ENCODE measurements at regions not wholly inside any gene's neighbourhood (a gene's known extent, or its start where the extent isn't known, plus 50 kb on each side); places are given as distances from the start of the nearest gene placed in this dataset.

DNA sequence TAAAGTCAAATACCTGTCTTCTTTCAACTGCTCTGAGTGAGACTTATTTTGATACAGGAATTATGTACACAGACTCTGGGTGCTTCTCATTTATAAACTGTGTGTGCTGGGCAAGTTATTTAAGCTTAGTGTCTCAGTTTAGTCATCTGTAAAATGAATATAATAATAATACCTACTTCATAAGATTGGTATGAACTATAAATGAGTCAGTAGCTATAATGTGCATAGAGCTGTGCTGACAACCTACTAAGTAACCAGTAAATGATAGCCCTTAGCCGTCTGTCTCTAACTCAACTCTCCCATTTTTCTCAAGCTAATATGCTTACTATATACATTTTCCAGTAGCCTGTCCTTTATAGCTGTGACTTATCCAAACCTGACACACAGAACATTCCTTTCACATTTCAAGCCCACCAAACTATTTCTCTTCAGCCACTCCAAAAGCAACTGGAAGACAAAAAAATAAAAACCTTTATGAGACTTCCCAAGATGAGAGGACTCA, 319.8 kb downstream of the ETAA1 start:
- TF ChIP-seq, protein P1, sequence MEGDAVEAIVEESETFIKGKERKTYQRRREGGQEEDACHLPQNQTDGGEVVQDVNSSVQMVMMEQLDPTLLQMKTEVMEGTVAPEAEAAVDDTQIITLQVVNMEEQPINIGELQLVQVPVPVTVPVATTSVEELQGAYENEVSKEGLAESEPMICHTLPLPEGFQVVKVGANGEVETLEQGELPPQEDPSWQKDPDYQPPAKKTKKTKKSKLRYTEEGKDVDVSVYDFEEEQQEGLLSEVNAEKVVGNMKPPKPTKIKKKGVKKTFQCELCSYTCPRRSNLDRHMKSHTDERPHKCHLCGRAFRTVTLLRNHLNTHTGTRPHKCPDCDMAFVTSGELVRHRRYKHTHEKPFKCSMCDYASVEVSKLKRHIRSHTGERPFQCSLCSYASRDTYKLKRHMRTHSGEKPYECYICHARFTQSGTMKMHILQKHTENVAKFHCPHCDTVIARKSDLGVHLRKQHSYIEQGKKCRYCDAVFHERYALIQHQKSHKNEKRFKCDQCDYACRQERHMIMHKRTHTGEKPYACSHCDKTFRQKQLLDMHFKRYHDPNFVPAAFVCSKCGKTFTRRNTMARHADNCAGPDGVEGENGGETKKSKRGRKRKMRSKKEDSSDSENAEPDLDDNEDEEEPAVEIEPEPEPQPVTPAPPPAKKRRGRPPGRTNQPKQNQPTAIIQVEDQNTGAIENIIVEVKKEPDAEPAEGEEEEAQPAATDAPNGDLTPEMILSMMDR (conservative IDR thresholded peaks at IDR 0.05; ENCODE audit: low read depth, low read length), result no peak
- no peak for TF ChIP-seq EZH2 (IDR thresholded peaks at IDR 0.05; ENCODE audit: borderline replicate concordance, low read depth, low read length, poor library complexity, severe bottlenecking)
